ENCODE measurements at regions not wholly inside any gene's neighbourhood (a gene's known extent, or its start where the extent isn't known, plus 50 kb on each side); places are given as distances from the start of the nearest gene placed in this dataset.

GRCh38 chr4:161008527-161008926, 1155.3 kb downstream of the FSTL5 start:
- TF ChIP-seq EP300 (IDR thresholded peaks at IDR 0.05) (no peak), CTCF (IDR thresholded peaks at IDR 0.05) (no peak), POLR2A (IDR thresholded peaks at IDR 0.05) (no peak)
- Histone ChIP-seq H3K4me3 (no peak overlapping the region), H3K4me1 (no peaks in the 10 kb centered on the region), H3K36me3 (no peaks in the 10 kb centered on the region), H3K27ac (no peak overlapping the region), H3K27me3 (no peaks in the 10 kb centered on the region), H3K9me3 (peaks cover 0 to 3% (median 0%) of the 10 kb centered on the region in 4 donors)
- WGBS, 2 donors, result 42 to 48% methylated on average over 2 of the region's 2 CpGs
- no peak for DNase-seq (ENCODE audit: low spot score in 2 of 2)

- TF ChIP-seq EP300 (IDR thresholded peaks at IDR 0.05) (no peak), POLR2A (IDR thresholded peaks at IDR 0.05) (no peak), CTCF (IDR thresholded peaks at IDR 0.05) (no peak)
- H3K4me3 ChIP-seq, result no peak overlapping the region
- no peak for DNase-seq (ENCODE audit: low spot score in 2 of 2)
- H3K4me1 ChIP-seq, result no peaks in the 10 kb centered on the region
- no peak overlapping the region for H3K27ac ChIP-seq
- H3K27me3 ChIP-seq, result no peaks in the 10 kb centered on the region
- no peaks in the 10 kb centered on the region for H3K36me3 ChIP-seq
- WGBS, 2 donors, result 85 to 86% methylated on average over 2 of the region's 2 CpGs
- peaks cover 0 to 3% (median 0%) of the 10 kb centered on the region in 4 donors for H3K9me3 ChIP-seq
Measured at GRCh38 chr4:161010227-161010626, 1153.6 kb downstream of the FSTL5 start.
